K562 (cell line): ENCODE measurements at regions not wholly inside any gene's neighbourhood (a gene's known extent, or its start where the extent isn't known, plus 50 kb on each side); places are given as distances from the start of the nearest gene placed in this dataset.

Experiments used
- ATAC-seq: fragments of 200-7000 bp; cut with Tn5 transposase; 3 replicates; pipeline ENCODE4 v1.9.1; 2020; ENCODE audit warnings: moderate library complexity
- BruUV-seq: library from RNA; stranded (reverse); fragments of 400-500 nt; replicated peaks from 2 replicates; lab custom pipeline; 2021; lab: Mats Ljungman, UMichigan
- CTCF ChIA-PET: fragments of 300-600 bp; formaldehyde crosslinking; extraction: SDS; loops from one replicate; lab custom pipeline; 2021; ENCODE audit warnings: low intra/inter-chr PET ratio; lab: Yijun Ruan, JAX
- POLR2A ChIA-PET: fragments of 300-600, 350-650 bp; sonication (Branson Sonifier 250); formaldehyde crosslinking; extraction: SDS; loops from one replicate; lab custom pipeline; 2021; ENCODE audit warnings: antibody characterized with exemption, inconsistent platforms; lab: Yijun Ruan, JAX
- DNase-seq, 4 experiments: peaks; one replicate each; pipeline versions ENCODE4 v3.0.0 to v3.0.0-alpha.2; 2011 to 2018; ENCODE audit warnings: low spot score in 3 of 4, mixed read lengths in 3 of 4; ENCODE audit errors: extremely low read depth in 1 of 4
- FAIRE-seq: peaks from 2 replicates; lab custom pipeline; 2011; peaks lifted over from hg19 to GRCh38; lab: Jason Lieb, UNC
- H2AFZ ChIP-seq: 2 replicates; pipeline ENCODE4 v1.6.0; 2011; ENCODE audit warnings: low read depth, low read length, control low read depth, inconsistent platforms
- H3K27ac ChIP-seq: fragments of 200-600 bp; 3 replicates; pipeline ENCODE4 v1.8.0; 2011; ENCODE audit warnings: low read depth, mild to moderate bottlenecking, control low read depth, inconsistent platforms, low read length, moderate library complexity, mixed read lengths; ENCODE audit errors: extremely low read depth
- H3K27me3 ChIP-seq, 2 experiments: fragments of 300-600 bp in 1 of 2; 2 replicates in 1 of 2; 3 replicates in 1 of 2; pipeline versions ENCODE4 v1.6.0 to v1.8.0; 2011; ENCODE audit warnings: inconsistent platforms in 2 of 2, low read length in 2 of 2, mild to moderate bottlenecking in 1 of 2, mixed read lengths in 1 of 2, moderate library complexity in 1 of 2; ENCODE audit not compliant: control insufficient read depth in 2 of 2, insufficient read depth in 2 of 2
- H3K36me3 ChIP-seq: fragments of 300-600 bp; 3 replicates; pipeline ENCODE4 v1.8.0; 2011; ENCODE audit warnings: mild to moderate bottlenecking, low read length, inconsistent platforms; ENCODE audit not compliant: control insufficient read depth, insufficient read depth
- H3K4me1 ChIP-seq, 2 experiments: fragments of 200-600 bp in 1 of 2; replicated peaks in 1 of 2; 2 replicates in 1 of 2; 3 replicates in 1 of 2; pipeline versions ENCODE4 v1.5.1 to v1.8.0; 2011; ENCODE audit warnings: inconsistent platforms in 2 of 2, low read length in 2 of 2, mild to moderate bottlenecking in 1 of 2, mixed read lengths in 1 of 2, moderate library complexity in 1 of 2; ENCODE audit not compliant: control insufficient read depth in 2 of 2, insufficient read depth in 2 of 2
- H3K4me2 ChIP-seq: 2 replicates; pipeline ENCODE4 v1.6.1; 2011; ENCODE audit warnings: low read length, control low read depth, inconsistent platforms, mixed read lengths; ENCODE audit not compliant: insufficient read depth
- H3K4me3 ChIP-seq: fragments of 200-600 bp; sonication (generic), shearing (Covaris generic); 2 replicates; pipeline ENCODE4 v1.5.1; 2016; ENCODE audit warnings: control low read depth, inconsistent platforms
- H3K79me2 ChIP-seq: fragments of 200-600 bp; 3 replicates; pipeline ENCODE4 v1.8.0; 2011; ENCODE audit warnings: low read length, inconsistent platforms; ENCODE audit not compliant: control insufficient read depth, insufficient read depth
- H3K9ac ChIP-seq, 2 experiments: 2 replicates each; pipeline versions ENCODE4 v1.6.0 to v1.6.1; 2011; ENCODE audit warnings: low read depth in 2 of 2, low read length in 2 of 2, control low read depth in 1 of 2, inconsistent platforms in 1 of 2, mild to moderate bottlenecking in 1 of 2, mixed read lengths in 1 of 2; ENCODE audit not compliant: insufficient read depth in 1 of 2
- H3K9me1 ChIP-seq: one replicate; pipeline ENCODE4 v1.6.0; 2011; ENCODE audit warnings: inconsistent platforms, mild to moderate bottlenecking, low read length, moderate library complexity; ENCODE audit not compliant: control insufficient read depth, insufficient read depth
- H3K9me3 ChIP-seq: replicated peaks from 2 replicates; pipeline ENCODE4 v1.5.1; 2011; ENCODE audit warnings: low read depth, low read length, inconsistent platforms; ENCODE audit not compliant: control insufficient read depth, insufficient read depth
- H4K20me1 ChIP-seq: replicated peaks from 2 replicates; pipeline ENCODE4 v1.6.1; 2011; ENCODE audit warnings: low read length, inconsistent platforms, mixed read lengths; ENCODE audit not compliant: control insufficient read depth, insufficient read depth
- C11orf30 ChIP-seq: fragments of 450-650 bp; IDR thresholded peaks from 2 replicates; pipeline ENCODE4 v1.6.1; 2016; ENCODE audit warnings: low read depth, mild to moderate bottlenecking
- MAFG ChIP-seq: fragments of 450-650 bp; conservative IDR thresholded peaks from 2 replicates; pipeline ENCODE4 v1.6.1; 2016; ENCODE audit warnings: missing genetic modification characterization, missing compliant biosample characterization
- MAFK ChIP-seq: IDR thresholded peaks from 2 replicates; pipeline ENCODE4 v1.6.1; 2011; ENCODE audit warnings: low read length, improper control_type of control experiment
- NEUROD1 ChIP-seq: fragments of 150-350 bp; IDR thresholded peaks from 2 replicates; pipeline ENCODE4 v1.6.1; 2014; ENCODE audit warnings: borderline replicate concordance, low read length, low read depth; ENCODE audit not compliant: partially characterized antibody
- PRPF4 ChIP-seq: fragments of 200-400 bp; formaldehyde crosslinking; IDR thresholded peaks from one replicate; pipeline ENCODE4 v1.6.1; 2017; ENCODE audit warnings: low read length, low read depth, mild to moderate bottlenecking; ENCODE audit not compliant: insufficient read depth, poor library complexity, severe bottlenecking
- RFX1 ChIP-seq: fragments of 450-650 bp; IDR thresholded peaks from 2 replicates; pipeline ENCODE4 v1.6.1; 2016; ENCODE audit warnings: mild to moderate bottlenecking, moderate library complexity
- ZBTB1 ChIP-seq: sonication (generic); formaldehyde crosslinking; IDR thresholded peaks from 2 replicates; pipeline ENCODE4 v1.8.1; 2023; ENCODE audit warnings: missing genetic modification reagents, low read depth, mild to moderate bottlenecking, borderline replicate concordance
- ZNF165 ChIP-seq: fragments of 250-450 bp; sonication (Bioruptor Pico); IDR thresholded peaks from 2 replicates; pipeline ENCODE4 v1.4.0; 2020; ENCODE audit warnings: borderline replicate concordance
- ZNF316 ChIP-seq: fragments of 450-650 bp; IDR thresholded peaks from 2 replicates; pipeline ENCODE4 v1.6.1; 2016
- WGBS: fragments of 100-300 bp; shearing (Covaris generic); methylation state at CpG from one replicate; pipeline ENCODE4 v1.1.6; 2016; ENCODE audit warnings: low coverage, mixed read lengths; ENCODE audit not compliant: insufficient coverage; ENCODE audit errors: missing lambda C conversion rate; 5-methylcytosine and 5-hydroxymethylcytosine counted together
- in situ Hi-C: fragments of 300-500 bp; cut with MboI; formaldehyde crosslinking; loops from 4 replicates; pipeline ENCODE4 v1.15.0; 2018; ENCODE audit warnings: inconsistent platforms, mixed read lengths
- intact Hi-C: fragments of 100-400 bp; cut with micrococcal nuclease; formaldehyde crosslinking; loops from 2 replicates; pipeline ENCODE4 v1.14.2; 2022

DNA sequence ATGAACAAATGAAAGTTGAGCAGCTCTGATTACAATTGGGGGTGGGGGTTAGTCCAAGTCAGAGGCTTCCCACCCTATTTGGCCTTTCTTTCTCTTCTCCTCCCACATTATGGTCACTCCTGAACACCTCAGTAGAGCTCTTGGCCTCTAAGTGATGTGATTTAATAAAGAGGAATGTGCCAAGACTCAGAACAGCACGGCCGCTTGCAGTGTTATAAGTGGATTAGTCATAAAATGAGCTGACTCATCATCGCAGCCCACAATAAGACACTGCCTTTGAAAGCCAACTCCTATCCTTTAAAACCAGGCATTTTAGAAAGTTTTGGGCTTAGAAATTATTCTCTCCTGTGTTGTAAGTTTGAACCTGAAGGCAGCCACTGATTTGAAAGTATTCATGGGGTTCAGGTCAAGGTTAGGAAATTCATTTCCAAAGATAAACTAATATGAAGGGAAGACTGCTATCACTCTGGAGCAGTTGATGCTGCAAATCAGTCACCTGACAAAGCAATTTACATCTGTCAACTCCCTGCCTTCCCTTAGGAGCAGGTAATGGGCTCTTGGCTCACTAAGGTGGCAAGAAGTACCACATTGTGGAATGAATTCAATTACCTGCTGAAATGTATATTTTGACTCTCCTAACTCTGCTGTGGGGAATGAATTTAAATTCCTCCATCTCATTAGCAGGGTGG lies 283.6 kb upstream of the NMUR2 start:
- H3K27ac ChIP-seq, result no peak overlapping the region
- no peak overlapping the region for H3K4me3 ChIP-seq
- no peaks in the 10 kb centered on the region for H3K27me3 ChIP-seq
- no peaks in the 10 kb centered on the region for H3K79me2 ChIP-seq
- no TSS peak for BruUV-seq
- H3K4me2 ChIP-seq, result no peak overlapping the region
- H3K9ac ChIP-seq, result no peak overlapping the region
- no peaks in the 10 kb centered on the region for H3K9me3 ChIP-seq
- 2% methylated on average over 3 of the region's 3 CpGs for WGBS
- CTCF ChIA-PET, result no interaction called here
- peak; percentile 49 for TF ChIP-seq MAFG (tag)
- peak; percentile 20; the same call in 1 of the 2 replicates for TF ChIP-seq C11orf30
- no peak for TF ChIP-seq ZNF165 (CRISPR knock-in tag)
- peak; percentile 17; the same call in 1 of the 2 replicates for TF ChIP-seq MAFK
- TF ChIP-seq ZNF316, result peak; percentile 20; the same call in 1 of the 2 replicates
- no peak for TF ChIP-seq ZBTB1
- no peak for TF ChIP-seq NEUROD1
- no peak for TF ChIP-seq RFX1
- no peak for TF ChIP-seq PRPF4
- TF ChIP-seq, all 486 proteins: peak for 4
- intact Hi-C loops, result no loop called here
- H2AFZ ChIP-seq, result no peak overlapping the region
- in situ Hi-C loops, result no loop called here
- DNase-seq (no peak), FAIRE-seq (no peak), ATAC-seq (no peak)
- H3K9me1 ChIP-seq, result no peaks in the 10 kb centered on the region
- no peaks in the 10 kb centered on the region for H3K36me3 ChIP-seq
- no peaks in the 10 kb centered on the region for H3K4me1 ChIP-seq
- POLR2A ChIA-PET, result no interaction called here
- H4K20me1 ChIP-seq, result no peaks in the 10 kb centered on the region
